Peyer's patch (tissue), 4 donors: ENCODE measurements at regions not wholly inside any gene's neighbourhood (a gene's known extent, or its start where the extent isn't known, plus 50 kb on each side); places are given as distances from the start of the nearest gene placed in this dataset.

ENCODE experiments used
- POLR2A ChIP-seq, 2 donors: fragments of 450-650 bp; IDR thresholded peaks; one replicate each; pipeline ENCODE4 v1.5.1; 2017; ENCODE audit warnings: antibody characterized with exemption in 2 of 2, mild to moderate bottlenecking in 2 of 2, moderate library complexity in 2 of 2
- TF ChIP-seq, protein P1 (sequence below), 6 experiments: fragments of 450-650 bp in 4 of 6; fragments of 200-600 bp in 2 of 6; sonication (generic) in 1 of 6; IDR thresholded peaks; one replicate each; pipeline ENCODE4 v1.5.1; 2017 to 2019; ENCODE audit warnings: antibody characterized with exemption in 6 of 6, mild to moderate bottlenecking in 3 of 6, moderate library complexity in 1 of 6

DNA sequence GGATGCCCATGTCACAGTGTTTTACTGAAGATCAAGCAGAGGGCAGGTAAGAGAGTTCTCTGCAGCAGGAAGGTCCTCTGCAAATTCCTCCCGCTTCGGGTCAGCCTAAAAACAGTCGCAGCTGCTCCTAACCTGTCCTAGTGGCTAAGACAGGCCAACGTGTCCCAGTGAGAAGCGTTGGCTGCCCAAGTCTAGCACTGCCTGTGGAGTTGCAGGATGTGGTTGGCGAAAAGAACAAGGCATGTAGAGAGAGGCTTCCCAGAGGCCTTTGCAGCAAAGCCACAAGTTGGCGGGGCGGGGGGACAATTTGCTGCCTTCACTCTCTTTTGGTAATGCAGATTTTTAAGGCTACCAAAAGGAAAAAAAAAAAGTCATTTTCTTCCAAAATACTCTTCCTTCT is 340.1 kb downstream of the BCL11B start:
- TF ChIP-seq, protein P1, sequence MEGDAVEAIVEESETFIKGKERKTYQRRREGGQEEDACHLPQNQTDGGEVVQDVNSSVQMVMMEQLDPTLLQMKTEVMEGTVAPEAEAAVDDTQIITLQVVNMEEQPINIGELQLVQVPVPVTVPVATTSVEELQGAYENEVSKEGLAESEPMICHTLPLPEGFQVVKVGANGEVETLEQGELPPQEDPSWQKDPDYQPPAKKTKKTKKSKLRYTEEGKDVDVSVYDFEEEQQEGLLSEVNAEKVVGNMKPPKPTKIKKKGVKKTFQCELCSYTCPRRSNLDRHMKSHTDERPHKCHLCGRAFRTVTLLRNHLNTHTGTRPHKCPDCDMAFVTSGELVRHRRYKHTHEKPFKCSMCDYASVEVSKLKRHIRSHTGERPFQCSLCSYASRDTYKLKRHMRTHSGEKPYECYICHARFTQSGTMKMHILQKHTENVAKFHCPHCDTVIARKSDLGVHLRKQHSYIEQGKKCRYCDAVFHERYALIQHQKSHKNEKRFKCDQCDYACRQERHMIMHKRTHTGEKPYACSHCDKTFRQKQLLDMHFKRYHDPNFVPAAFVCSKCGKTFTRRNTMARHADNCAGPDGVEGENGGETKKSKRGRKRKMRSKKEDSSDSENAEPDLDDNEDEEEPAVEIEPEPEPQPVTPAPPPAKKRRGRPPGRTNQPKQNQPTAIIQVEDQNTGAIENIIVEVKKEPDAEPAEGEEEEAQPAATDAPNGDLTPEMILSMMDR (IDR thresholded peaks at IDR 0.05) = no peak
- no peak for TF ChIP-seq POLR2A (IDR thresholded peaks at IDR 0.05)
